ENCODE measurements at regions not wholly inside any gene's neighbourhood (a gene's known extent, or its start where the extent isn't known, plus 50 kb on each side); places are given as distances from the start of the nearest gene placed in this dataset.

DNA sequence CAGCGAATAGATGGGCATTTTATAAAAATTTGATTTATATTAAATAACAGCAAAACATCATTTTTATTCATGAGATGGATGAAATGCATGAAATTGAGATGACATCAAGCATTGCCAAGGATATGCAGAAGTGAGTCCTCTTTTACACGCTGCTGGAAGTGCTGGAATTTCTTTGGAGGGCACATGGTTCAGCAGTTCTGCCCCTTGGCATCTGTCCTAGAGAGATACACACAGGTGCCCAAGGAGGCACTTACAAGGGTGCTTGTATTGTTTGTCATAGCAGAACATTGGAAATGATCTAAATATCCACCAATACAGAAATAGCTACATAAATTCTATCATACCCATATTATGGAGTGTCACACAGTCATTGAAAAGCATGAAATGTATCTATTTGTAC, 441.1 kb upstream of the TMPO start:
- no peak for DNase-seq

DNA sequence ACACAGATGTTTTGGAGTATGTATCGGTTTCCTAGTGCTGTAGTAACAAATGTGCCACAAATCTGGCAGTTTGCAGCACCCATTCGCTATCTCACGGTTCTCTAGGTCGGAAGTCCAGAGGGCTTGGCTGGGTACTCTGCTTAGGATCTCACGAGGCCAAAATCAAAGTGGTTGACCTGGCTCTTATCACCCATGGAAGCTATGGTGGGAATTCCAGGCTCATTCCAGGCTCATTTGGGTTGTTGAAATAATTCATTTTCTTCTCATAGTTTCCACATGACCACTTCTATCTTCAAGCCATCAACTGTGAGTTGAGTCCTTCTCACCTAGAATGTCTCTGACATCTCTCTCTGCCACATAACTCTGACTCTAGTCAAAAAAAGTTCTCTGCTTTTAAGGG, 431.0 kb upstream of the TMPO start:
- no peak for DNase-seq

DNA sequence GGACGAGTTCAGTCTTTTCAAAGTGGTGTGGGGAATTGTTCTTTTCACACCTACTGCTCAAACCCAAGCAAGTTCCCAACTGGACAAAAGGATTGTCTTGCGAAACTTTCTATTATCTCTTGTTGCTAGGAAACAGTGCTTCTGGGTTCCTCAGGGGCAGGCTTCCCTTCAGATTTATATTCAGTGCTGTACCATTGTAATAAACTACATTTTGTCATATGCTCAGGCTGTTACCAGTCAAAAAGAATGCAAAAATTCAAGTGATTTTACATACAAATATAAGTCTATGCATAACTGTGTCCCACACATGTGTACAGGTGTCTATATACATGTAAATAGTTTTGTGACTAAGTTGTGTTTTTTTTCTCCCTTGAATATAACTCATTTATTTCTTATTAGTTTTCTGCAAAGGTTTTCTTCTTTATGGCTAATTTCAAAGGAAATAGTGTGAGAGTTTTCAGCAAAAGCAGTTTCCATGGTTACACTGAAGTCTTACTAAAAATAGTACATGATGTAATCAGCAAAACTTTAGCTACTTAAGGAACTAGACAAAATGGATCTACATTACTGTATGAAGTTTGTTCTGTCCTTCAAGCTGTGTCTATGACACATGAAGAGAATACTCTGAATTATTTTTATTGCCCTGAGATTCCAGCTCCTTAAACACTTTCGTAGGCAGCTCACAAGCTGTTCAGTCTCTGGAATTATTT, 430.2 kb upstream of the TMPO start:
- DNase-seq = no peak

DNA sequence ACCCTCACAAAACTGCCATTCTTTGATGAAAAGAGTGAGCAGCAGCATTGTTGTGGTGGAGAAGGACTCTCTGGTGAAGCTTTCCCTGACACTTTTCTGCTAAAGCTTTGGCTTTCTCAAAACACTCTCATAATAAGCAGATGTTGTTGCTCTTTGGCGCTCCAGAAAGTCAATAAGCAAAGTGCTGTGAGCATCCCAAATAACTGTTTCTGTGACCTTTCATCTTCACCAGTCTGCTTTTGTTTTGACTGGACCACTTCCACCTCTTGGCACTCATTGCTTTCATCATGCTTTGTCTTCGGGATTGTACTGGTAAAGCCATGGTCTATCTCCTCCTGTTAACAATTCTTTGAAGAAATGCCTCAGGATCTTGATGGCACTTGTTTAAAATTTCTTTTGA, 424.7 kb upstream of the TMPO start:
- DNase-seq = no peak

DNA sequence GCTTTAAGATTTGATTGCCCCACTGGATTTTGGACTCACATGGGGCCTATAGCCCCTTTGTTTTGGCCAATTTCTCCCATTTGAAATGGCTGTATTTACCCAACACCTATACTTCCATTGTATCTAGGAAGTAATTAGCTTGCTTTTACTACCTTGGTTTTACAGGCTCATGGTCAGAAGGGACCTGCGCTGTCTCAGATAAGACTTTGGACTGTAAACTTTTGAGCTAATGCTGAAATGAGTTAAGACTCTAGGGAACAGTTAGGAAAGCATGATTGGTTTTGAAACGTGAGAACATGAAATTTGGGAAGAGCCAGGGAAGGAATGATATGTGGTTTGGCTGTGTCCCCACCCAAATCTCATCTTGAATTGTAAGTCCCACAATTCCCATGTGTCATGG, 419.0 kb upstream of the TMPO start:
- no peak for DNase-seq

DNA sequence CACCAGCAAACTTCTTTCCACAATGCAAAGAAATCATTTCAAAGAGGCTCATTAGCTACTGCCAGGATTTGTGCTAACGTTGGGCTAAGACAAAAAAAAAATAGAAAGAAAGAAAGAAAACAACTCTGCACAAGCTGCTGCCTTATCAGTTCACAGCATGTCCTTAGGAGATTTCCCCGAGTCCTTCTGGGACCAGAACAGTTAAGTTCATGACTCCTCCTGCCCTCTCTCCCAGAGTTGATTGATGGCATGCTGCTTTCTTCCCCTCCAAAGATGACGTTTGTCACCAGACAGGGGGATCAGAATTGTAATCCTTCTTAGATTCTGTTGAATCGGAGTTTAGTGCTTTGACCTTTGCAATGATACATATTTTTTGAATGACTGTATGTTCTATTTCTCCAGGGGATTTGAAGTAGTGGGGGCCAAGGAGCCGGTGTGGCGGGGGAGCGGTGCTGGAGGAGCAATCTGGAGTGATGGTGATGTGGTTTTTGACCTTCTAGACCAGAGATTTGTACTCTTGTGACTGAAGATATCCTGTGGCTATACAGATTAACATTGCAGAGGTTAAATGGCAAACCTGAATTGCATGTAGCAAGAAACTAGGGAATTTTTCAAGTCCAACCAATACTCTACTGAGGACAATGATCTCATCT, 409.2 kb upstream of the TMPO start:
- no peak for DNase-seq

DNA sequence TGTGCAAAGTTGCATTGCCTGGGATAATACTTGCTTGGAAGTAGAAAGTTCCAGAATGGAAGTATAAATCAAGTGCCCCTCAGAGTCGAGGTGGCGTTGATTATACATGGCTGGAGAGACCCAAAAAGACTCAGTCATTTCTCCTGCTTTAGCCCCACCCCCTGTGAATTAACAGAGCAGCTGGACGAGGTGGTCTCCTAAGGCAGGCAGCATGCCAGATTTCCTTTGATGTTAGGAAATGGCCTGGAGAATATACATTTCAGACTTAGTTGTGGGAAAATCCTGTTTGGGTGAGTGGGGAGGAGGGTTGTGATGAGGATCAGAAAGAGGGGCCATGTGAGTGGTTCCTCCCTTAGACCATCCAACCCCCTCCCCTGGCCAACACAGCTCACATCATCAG, 406.1 kb upstream of the TMPO start:
- DNase-seq = no peak

DNA sequence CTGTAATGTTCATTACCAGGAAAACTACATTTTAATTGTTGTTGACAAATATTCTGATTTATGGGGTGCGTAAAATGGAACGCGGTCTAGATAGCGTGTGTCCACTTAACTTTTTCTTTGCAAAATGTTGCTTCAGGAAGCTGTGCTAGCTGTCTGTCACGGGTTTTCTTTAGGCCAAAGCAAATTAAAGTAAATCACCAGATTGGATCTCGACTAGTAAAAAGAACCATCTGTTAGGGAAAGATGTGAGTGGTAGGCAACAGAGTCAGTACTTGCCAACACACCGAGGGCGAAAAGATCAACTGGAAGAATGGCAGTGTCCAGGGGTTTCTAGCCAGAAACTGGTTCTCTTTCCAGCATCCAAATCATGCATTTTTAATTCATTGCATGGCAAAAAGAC, 404.9 kb upstream of the TMPO start:
- no peak for DNase-seq

DNA sequence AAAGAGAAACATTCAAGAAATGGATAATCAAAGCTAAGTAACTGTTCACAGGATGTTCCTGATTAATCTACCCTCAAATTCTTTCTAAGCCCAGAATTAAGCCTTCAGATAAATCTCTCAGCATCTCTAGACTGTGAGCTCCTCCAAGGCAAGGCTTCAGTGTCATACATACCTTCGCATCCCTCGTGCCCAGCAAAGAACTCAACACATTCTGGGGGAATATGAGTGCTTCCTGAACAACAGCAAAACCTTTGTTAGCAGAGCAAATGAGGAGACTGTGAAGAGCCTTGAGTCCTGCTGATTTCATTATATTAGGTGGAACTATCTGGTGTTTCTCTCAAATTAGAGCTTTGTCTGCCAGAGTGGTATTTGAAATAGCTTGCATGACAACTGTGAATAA, 401.8 kb upstream of the TMPO start:
- DNase-seq = no peak

DNA sequence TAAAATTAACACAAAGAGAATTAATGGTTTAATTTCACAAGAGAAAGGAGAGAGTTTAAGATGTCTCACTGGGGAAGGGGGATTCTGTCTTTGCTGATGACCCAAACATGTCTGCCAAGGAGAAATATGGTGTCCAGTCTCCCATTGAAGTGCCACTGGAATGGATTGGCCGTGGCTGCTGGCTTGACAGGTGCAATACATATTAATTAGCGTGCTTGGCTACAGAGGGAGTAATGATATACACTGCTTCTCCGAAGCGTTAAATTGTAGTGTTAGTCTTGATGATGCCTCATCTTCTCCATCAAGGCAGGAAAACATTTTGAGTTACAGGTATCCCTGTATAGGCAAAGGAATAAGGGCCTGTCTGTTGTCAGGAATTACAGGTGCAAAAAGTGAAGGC, 393.4 kb upstream of the TMPO start:
- DNase-seq = no peak

DNA sequence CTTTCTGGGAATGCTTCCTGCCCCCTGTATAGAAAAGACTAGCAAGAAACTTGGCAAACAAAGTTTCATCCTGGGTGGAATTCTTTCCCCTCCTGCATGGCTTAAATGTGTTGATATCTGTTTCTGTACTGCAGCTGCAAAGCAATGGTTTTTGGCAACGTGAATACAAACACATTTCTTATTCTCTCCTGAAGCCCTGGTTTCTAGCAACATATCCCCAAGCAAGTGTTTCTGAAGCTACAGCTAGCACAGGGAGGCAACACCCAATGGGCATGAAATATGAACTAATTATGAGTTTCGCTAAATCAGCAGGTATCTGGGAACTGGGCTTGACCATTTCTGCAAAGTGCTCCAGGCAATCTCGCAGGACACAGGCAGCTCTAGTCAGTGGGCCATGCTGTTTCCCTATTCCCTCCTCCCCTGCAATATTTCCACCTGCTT, 392.3 kb upstream of the TMPO start:
- DNase-seq = no peak

DNA sequence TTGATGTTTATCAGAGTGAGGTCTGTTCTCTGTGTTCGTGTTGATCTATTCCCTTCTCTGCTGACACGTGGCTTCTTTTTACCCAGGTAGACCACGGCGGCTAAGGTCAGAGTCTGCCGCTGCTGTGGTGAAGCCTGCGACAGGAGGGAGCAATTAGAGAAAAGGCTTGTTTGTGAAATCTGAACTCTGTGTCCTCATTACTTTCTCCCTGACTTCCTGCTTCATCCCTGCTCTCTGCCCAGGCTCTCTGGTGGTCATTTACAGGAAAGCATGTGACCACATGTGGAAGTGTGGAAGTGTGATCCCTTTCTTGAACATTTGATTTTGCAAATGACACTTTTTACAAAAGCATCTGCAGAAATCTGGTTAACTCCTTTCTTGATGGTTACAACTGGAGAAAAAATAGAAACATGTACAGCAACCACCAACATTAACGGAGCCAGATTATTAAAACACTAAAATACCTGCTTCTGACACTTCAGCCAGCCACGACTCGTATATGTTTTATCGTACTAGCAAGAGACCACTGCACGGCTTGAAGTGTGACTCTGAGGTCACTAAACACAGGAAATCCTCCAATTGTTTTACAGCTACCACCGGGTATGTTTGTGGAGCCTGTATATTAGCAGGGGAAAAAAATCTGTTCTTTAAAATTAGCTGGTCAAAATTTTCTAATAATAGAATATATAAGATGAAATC, 388.6 kb upstream of the TMPO start:
- no peak for DNase-seq

DNA sequence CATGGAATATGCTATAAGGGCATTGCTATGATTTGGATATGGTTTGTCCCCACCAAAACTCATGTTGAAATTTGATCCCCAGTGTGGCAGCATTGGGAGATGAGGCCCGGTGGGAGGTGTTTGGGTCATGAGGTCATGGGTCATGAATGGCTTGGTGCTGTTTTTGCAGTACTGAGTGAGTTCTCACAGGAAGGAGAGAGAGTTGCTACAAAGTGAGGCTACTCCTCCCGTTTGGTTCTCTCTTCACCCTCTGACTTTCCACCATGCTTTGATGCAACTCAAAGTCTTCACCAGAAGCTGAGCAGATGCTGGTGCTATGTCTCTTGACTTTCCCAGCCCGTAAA, 388.1 kb upstream of the TMPO start:
- DNase-seq = no peak

DNA sequence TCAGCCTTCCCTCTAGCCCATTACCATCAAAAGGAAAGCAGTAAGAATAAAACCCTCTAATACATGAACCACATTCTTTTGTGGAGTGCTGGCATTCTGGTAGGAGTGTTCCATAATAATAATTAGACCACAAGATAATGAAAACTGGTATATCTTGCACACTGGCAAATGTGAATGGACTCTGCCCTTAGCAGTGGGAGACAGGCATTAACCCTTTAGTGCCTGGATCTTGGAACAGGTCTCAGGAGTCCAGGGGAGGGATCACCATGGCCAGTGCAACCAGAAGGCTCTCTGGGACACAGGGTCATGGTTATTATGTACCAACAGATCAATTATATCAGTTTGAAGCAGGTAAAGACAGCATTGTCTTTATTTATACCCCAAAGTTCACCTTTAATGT, 387.5 kb upstream of the TMPO start:
- DNase-seq = no peak

DNA sequence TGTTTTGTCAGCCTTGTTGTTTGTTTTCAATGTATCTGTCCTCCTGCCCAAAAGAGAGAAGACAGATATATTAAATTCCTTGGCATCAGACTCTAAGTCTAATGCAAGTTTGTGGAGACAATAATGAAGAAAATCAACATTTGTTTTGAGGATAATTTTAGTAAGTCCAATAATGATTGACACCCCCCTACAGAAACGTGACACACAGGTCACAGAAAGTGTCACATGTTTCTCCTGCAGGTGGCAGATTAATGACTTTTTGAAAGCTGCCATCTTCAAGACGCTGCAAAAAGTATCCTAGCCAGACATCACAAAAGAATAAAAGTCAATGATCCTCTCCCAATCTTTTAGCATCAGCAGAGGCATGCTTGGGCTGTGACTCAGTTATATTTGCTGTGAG, 378.8 kb upstream of the TMPO start:
- DNase-seq = no peak

DNA sequence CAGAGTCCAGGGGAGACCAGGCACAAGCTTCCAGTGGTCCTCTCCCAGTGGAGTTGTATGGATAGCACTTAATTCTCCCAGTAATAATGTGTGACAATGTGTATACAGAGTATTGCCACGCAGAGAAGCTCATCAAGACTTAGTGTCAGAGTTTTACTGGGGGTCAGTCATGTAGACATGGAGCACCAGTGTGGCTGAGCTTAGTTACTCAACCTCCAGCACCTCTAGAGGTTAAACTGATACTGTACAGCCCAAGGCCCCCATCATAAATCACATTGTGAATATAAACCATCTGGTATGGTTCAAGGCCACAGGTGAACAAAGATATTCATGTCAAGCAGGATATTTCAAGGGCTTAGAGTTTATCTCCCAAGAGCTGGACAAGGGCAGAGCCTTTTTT, 378.1 kb upstream of the TMPO start:
- DNase-seq = no peak

DNA sequence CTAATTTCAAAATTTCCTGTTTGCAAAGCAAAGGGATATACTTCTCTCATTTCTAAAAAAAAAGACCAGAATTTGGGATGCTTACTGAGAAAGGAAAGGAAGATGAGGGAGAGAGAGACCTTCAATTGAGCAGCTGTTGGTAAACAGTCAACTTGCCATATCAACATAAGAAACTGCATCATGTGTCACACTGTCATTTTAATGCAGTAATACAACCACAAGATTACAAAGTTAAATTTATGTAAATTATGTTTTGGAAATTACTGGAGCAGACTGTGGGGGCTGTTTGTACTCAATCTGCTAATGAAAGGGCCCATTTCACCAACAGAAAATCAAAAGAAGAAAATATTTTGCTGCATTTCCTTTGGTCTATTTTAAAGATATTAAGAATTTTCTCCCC, 370.4 kb upstream of the TMPO start:
- DNase-seq = no peak

DNA sequence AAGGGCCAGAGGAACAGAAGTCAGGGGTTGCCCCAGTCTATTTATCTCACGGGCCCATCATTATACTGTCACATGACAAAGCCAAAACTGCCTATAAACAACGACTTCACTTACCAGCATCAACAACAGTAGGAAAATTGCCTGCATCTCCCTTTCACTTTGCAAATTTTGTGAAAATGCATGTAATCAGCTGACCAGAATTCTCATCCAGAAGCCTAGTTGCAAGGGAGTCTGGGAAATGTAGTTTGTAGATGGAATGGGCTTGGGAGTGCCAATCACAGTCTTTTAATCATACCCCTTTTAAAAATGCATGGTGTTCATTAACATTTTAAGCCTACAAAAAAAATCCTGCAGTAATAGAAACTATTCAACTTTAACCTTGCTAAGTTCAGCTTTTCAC, 369.3 kb upstream of the TMPO start:
- no peak for DNase-seq

DNA sequence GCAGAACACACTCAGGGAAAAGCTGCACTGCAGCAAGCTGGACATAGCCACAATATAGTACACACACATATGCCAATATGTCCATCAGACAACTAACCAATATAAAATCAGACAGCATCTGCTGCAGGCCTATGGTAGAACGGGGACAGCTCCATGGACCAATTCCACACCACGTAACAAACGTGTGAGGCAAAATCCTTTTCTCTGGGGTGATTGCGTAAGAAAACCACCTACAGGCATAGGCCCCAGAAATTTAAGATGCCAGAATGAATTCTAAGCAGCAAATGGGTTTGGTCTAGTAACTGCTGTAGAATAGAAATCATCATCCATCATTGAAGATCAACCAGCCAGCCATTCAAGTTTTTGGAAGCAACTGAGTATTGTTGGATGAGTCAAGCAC, 368.9 kb upstream of the TMPO start:
- no peak for DNase-seq

DNA sequence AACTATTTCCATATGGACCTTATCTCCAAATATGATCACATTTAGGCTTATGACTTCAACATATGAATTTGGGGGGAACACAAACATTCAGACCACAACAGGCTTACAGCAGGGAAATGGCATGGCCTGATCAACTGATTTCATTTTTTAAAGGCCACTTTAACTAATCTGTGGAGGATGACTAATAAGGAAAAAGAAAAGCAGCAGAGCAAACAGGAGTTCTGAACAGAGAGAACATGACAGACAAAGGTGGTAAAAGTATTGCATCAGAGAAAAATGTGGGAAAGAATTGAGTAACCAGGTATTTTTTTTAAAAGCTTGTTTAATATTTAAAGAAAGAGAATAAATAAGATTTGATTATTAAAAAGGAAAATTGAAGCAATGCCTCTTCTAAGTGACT, 366.1 kb upstream of the TMPO start:
- DNase-seq = no peak

DNA sequence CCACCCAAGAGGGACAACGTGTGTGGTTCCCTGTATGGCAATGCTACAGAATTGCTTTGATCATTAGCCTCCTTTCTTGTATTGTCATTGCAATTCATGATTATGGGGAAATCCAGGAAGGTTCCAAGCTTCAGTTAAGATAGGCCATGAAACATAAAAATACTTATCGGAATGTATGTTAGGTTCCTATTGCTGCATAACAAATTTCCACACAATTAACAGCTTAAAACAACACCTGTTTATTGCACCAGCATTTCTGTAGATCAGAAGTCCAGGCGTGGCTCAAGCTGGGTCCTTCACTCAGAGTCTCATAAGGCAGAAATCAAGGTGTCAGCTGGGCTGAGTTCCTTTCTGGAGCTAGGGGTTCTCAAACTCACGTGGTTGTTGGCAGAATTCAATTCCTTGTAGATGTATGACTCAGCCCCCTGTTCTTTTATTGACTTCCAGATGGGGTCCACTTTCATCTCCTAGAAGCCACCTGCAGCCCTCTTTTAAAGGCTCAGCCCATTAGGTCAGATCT, 365.6 kb upstream of the TMPO start:
- DNase-seq = no peak

DNA sequence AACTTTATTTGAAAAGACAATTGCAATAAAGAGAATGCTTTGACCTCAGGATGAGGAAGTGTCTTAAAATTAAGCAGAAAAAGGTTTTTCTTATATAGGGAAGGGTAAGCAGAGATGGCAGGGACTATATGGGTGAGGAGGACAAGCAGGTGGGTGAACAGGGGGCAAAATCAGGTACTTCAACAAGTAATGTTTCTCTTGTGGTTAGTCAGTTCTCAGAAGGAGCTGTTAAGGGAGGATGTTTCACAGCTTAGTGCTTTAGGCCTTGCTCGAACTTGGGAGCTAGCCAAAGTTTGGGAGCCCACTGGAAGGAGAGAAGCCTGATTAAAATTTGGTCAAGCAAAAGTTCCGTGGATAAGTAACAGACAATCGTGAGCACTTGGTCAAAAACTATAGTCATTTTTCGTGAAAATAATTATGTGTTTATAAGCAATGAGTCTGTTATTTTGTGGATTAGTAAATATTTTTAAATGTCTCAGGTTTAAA, 364.2 kb upstream of the TMPO start:
- no peak for DNase-seq

DNA sequence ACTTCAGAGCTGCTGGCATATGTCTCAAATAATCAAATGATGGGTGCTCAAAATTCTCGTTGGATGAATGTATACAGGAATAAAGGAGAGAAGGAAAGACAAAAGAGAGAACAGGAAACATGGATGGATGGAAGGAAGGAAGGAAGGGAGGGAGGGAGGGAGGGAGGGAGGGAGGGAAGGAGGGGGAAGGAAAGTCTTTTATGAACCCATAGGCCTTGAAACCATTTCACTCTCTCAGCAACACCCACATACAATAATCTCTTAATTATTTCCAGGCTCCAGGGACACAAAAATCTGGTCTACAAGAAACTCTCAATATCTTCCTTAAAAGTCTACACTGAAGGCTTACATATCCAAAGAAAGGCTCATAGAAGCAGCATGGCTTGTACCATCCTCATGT, 363.4 kb upstream of the TMPO start:
- no peak for DNase-seq

DNA sequence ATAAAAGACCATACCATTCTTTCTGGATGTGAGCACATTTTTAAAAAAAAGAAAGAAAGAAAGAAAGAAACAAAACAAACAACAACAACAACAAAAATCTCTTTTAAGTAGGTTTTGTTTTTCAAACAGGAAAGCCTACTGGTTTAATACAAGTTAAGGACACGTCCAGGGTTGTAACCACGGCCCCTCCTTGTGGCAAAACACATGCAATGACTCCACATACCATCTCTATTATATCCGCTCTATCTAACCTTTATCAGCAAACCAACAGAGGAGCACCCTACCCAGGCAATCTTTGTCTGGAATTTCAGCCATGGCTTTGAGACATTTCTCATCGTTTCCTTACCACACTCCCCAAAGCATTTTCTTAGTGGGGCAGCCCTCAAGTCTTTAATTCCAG, 360.5 kb upstream of the TMPO start:
- no peak for DNase-seq

Data from CD4-positive, alpha-beta T cell treated with Interleukin-12 subunit alpha and Interleukin-12 subunit beta, for 1 hour (primary cell).